Suprapubic skin (tissue), 3 donors: ENCODE measurements at regions not wholly inside any gene's neighbourhood (a gene's known extent, or its start where the extent isn't known, plus 50 kb on each side); places are given as distances from the start of the nearest gene placed in this dataset.

ENCODE experiments used
- CTCF ChIP-seq, 2 donors: fragments of 200-600 bp in 1 of 2; fragments of 450-650 bp in 1 of 2; sonication (generic) in 1 of 2; IDR thresholded peaks; one replicate each; pipeline ENCODE4 v1.5.1; 2016 to 2019; ENCODE audit warnings: antibody characterized with exemption in 2 of 2, mild to moderate bottlenecking in 1 of 2, moderate library complexity in 1 of 2
- EP300 ChIP-seq: sonication (generic); formaldehyde crosslinking; IDR thresholded peaks from one replicate; pipeline ENCODE4 v1.6.1; 2017; ENCODE audit warnings: antibody characterized with exemption
- POLR2A ChIP-seq, 2 donors: fragments of 450-650 bp; IDR thresholded peaks; one replicate each; pipeline ENCODE4 v1.6.1; 2017; ENCODE audit warnings: antibody characterized with exemption in 2 of 2, mild to moderate bottlenecking in 2 of 2, moderate library complexity in 2 of 2

GRCh38 chr7:16129431-16130110 lies 291.8 kb downstream of the CRPPA start:
- TF ChIP-seq CTCF (IDR thresholded peaks at IDR 0.05) (no peak), POLR2A (IDR thresholded peaks at IDR 0.05) (no peak), EP300 (no peak)
